ENCODE measurements at regions not wholly inside any gene's neighbourhood (a gene's known extent, or its start where the extent isn't known, plus 50 kb on each side); places are given as distances from the start of the nearest gene placed in this dataset.

DNA sequence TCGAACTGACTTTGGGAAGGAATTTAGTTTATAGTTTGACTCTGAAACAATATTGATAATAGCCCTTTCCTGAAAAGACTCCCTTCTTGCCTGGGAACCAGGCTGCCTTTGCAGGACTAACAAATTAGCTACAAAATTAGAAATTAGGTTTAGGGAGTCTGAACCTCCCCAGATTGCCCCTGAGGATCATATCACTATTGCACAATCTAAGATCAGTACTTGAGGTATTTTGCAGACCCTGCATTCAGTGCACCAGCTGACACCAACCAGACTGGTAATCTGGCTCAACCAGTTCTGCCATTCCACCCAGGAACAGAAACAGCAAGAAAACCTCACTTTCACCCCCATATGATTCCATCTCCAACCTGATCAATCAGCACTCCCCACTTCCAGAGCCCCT lies 131.8 kb upstream of the GALNT5 start:
- Mint-ChIP-seq H3K9me3 (no peaks in the 10 kb centered on the region), H3K27me3 (ENCODE audit: low read depth) (no peaks in the 10 kb centered on the region), H3K4me1 (no peaks in the 10 kb centered on the region), H3K27ac (no peak overlapping the region), H3K4me3 (no peak overlapping the region), H3K36me3 (no peaks in the 10 kb centered on the region)
- POLR2A ChIA-PET, result no interaction called here
- ATAC-seq (no peak), DNase-seq (ENCODE audit: low spot score) (no peak)
- no peak for TF ChIP-seq SOX15 (CRISPR knock-in tag; IDR thresholded peaks at IDR 0.05)
- TF ChIP-seq, protein P1, sequence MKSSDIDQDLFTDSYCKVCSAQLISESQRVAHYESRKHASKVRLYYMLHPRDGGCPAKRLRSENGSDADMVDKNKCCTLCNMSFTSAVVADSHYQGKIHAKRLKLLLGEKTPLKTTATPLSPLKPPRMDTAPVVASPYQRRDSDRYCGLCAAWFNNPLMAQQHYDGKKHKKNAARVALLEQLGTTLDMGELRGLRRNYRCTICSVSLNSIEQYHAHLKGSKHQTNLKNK (CRISPR knock-in tag; IDR thresholded peaks at IDR 0.05), result no peak
- TF ChIP-seq, protein P2, sequence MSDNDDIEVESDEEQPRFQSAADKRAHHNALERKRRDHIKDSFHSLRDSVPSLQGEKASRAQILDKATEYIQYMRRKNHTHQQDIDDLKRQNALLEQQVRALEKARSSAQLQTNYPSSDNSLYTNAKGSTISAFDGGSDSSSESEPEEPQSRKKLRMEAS (CRISPR knock-in tag; IDR thresholded peaks at IDR 0.05), result no peak
- TF ChIP-seq ELF4 (CRISPR knock-in tag; IDR thresholded peaks at IDR 0.05; ENCODE audit: low read depth), result no peak
- TF ChIP-seq, protein P3, sequence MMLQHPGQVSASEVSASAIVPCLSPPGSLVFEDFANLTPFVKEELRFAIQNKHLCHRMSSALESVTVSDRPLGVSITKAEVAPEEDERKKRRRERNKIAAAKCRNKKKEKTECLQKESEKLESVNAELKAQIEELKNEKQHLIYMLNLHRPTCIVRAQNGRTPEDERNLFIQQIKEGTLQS (CRISPR knock-in tag; conservative IDR thresholded peaks at IDR 0.05), result no peak
- TF ChIP-seq ZNF671 (CRISPR knock-in tag; IDR thresholded peaks at IDR 0.05), result no peak
- no peak for TF ChIP-seq IRF2 (CRISPR knock-in tag; IDR thresholded peaks at IDR 0.05; ENCODE audit: borderline replicate concordance, low read depth)
- TF ChIP-seq SMAD3 (CRISPR knock-in tag; IDR thresholded peaks at IDR 0.05; ENCODE audit: borderline replicate concordance), result no peak
- no peak for TF ChIP-seq MXD4 (CRISPR knock-in tag; IDR thresholded peaks at IDR 0.05; ENCODE audit: borderline replicate concordance)
- TF ChIP-seq, protein P4, sequence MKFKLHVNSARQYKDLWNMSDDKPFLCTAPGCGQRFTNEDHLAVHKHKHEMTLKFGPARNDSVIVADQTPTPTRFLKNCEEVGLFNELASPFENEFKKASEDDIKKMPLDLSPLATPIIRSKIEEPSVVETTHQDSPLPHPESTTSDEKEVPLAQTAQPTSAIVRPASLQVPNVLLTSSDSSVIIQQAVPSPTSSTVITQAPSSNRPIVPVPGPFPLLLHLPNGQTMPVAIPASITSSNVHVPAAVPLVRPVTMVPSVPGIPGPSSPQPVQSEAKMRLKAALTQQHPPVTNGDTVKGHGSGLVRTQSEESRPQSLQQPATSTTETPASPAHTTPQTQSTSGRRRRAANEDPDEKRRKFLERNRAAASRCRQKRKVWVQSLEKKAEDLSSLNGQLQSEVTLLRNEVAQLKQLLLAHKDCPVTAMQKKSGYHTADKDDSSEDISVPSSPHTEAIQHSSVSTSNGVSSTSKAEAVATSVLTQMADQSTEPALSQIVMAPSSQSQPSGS (CRISPR knock-in tag; IDR thresholded peaks at IDR 0.05; ENCODE audit: borderline replicate concordance, low read depth), result no peak
- TF ChIP-seq TEAD1 (CRISPR knock-in tag; IDR thresholded peaks at IDR 0.05), result no peak
- no peak for TF ChIP-seq TCF7 (CRISPR knock-in tag; IDR thresholded peaks at IDR 0.05; ENCODE audit: low read depth)
- TF ChIP-seq, protein P5, sequence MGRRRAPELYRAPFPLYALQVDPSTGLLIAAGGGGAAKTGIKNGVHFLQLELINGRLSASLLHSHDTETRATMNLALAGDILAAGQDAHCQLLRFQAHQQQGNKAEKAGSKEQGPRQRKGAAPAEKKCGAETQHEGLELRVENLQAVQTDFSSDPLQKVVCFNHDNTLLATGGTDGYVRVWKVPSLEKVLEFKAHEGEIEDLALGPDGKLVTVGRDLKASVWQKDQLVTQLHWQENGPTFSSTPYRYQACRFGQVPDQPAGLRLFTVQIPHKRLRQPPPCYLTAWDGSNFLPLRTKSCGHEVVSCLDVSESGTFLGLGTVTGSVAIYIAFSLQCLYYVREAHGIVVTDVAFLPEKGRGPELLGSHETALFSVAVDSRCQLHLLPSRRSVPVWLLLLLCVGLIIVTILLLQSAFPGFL (CRISPR knock-in tag; IDR thresholded peaks at IDR 0.05; ENCODE audit: borderline replicate concordance), result no peak
- no peak for TF ChIP-seq ZNF263 (CRISPR knock-in tag; IDR thresholded peaks at IDR 0.05; ENCODE audit: low read depth)
- no peak for TF ChIP-seq PRRX2 (CRISPR knock-in tag; IDR thresholded peaks at IDR 0.05)
- CTCF ChIA-PET, result no interaction called here

DNA sequence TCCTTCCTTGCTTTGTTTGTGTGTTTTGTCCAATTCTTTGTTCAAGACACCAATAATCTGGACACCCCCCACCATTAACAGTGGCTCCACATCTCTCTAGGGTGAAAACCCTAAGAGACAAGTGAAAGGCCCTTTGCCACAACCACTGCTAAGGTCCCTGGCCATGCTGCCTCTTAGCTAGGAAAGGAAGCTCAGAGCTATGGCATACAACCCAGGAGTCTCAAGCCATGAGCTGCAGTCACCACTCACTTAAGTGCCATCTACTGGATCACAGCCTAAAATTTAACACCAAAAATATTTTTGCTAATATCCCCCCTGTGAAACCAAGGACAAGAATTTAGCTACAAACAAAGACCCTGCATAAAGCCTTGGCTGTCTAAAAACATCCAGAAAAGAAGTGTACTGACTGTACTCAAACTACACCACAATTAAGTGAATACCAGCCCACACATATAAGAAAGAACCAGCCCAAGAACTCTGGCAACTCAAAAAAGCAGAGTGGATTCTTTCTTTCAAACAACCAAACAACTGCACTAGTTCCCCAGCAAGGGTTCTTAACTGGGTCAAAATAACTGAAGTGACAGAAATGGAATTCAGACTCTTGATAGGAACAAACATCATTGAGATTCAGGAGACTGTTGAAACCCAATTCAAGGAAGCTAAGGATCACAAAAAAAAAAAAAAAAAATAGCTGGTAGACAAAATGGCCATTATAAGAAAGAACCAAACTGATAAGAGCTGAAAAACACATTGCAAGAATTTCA lies 130.1 kb upstream of the GALNT5 start:
- CTCF ChIA-PET, result no interaction called here
- no peak for TF ChIP-seq NR3C1 (CRISPR knock-in tag; conservative IDR thresholded peaks at IDR 0.05; ENCODE audit: low read depth)
- TF ChIP-seq SMAD3 (CRISPR knock-in tag; IDR thresholded peaks at IDR 0.05; ENCODE audit: borderline replicate concordance), result no peak
- no peak for TF ChIP-seq TEAD1 (CRISPR knock-in tag; IDR thresholded peaks at IDR 0.05)
- no peak for TF ChIP-seq TP53 (CRISPR knock-in tag; IDR thresholded peaks at IDR 0.05)
- TF ChIP-seq, protein P6, sequence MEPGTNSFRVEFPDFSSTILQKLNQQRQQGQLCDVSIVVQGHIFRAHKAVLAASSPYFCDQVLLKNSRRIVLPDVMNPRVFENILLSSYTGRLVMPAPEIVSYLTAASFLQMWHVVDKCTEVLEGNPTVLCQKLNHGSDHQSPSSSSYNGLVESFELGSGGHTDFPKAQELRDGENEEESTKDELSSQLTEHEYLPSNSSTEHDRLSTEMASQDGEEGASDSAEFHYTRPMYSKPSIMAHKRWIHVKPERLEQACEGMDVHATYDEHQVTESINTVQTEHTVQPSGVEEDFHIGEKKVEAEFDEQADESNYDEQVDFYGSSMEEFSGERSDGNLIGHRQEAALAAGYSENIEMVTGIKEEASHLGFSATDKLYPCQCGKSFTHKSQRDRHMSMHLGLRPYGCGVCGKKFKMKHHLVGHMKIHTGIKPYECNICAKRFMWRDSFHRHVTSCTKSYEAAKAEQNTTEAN (CRISPR knock-in tag; IDR thresholded peaks at IDR 0.05), result no peak
- TF ChIP-seq, protein P7, sequence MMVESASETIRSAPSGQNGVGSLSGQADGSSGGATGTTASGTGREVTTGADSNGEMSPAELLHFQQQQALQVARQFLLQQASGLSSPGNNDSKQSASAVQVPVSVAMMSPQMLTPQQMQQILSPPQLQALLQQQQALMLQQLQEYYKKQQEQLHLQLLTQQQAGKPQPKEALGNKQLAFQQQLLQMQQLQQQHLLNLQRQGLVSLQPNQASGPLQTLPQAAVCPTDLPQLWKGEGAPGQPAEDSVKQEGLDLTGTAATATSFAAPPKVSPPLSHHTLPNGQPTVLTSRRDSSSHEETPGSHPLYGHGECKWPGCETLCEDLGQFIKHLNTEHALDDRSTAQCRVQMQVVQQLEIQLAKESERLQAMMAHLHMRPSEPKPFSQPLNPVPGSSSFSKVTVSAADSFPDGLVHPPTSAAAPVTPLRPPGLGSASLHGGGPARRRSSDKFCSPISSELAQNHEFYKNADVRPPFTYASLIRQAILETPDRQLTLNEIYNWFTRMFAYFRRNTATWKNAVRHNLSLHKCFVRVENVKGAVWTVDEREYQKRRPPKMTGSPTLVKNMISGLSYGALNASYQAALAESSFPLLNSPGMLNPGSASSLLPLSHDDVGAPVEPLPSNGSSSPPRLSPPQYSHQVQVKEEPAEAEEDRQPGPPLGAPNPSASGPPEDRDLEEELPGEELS (CRISPR knock-in tag; IDR thresholded peaks at IDR 0.05), result no peak
- TF ChIP-seq, protein P5 (CRISPR knock-in tag; IDR thresholded peaks at IDR 0.05; ENCODE audit: borderline replicate concordance), result no peak
- no peak for TF ChIP-seq OVOL2 (CRISPR knock-in tag; IDR thresholded peaks at IDR 0.05; ENCODE audit: borderline replicate concordance)
- TF ChIP-seq EMX1 (CRISPR knock-in tag; IDR thresholded peaks at IDR 0.05), result no peak
- TF ChIP-seq, protein P8, sequence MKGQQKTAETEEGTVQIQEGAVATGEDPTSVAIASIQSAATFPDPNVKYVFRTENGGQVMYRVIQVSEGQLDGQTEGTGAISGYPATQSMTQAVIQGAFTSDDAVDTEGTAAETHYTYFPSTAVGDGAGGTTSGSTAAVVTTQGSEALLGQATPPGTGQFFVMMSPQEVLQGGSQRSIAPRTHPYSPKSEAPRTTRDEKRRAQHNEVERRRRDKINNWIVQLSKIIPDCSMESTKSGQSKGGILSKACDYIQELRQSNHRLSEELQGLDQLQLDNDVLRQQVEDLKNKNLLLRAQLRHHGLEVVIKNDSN (CRISPR knock-in tag; IDR thresholded peaks at IDR 0.05), result no peak
- TF ChIP-seq, protein P9, sequence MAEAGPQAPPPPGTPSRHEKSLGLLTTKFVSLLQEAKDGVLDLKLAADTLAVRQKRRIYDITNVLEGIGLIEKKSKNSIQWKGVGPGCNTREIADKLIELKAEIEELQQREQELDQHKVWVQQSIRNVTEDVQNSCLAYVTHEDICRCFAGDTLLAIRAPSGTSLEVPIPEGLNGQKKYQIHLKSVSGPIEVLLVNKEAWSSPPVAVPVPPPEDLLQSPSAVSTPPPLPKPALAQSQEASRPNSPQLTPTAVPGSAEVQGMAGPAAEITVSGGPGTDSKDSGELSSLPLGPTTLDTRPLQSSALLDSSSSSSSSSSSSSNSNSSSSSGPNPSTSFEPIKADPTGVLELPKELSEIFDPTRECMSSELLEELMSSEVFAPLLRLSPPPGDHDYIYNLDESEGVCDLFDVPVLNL (CRISPR knock-in tag; IDR thresholded peaks at IDR 0.05; ENCODE audit: borderline replicate concordance, low read depth), result no peak
- no peak for TF ChIP-seq TEAD4 (CRISPR knock-in tag; IDR thresholded peaks at IDR 0.05)

More for the DNA sequence above, 130.1 kb upstream of the GALNT5 start:
- Mint-ChIP-seq H3K36me3 (no peaks in the 10 kb centered on the region), H3K27me3 (ENCODE audit: low read depth) (no peaks in the 10 kb centered on the region), H3K4me3 (no peak overlapping the region), H3K4me1 (no peaks in the 10 kb centered on the region), H3K27ac (no peak overlapping the region), H3K9me3 (no peaks in the 10 kb centered on the region)
- ATAC-seq (no peak), DNase-seq (ENCODE audit: low spot score) (no peak)
- POLR2A ChIA-PET, result no interaction called here
